Smooth muscle cell of the brain vasculature (primary cell): ENCODE measurements at regions not wholly inside any gene's neighbourhood (a gene's known extent, or its start where the extent isn't known, plus 50 kb on each side); places are given as distances from the start of the nearest gene placed in this dataset.

Source experiments
- DNase-seq: peaks from one replicate; pipeline ENCODE4 v3.0.0-alpha.2; 2012; ENCODE audit warnings: low read depth, low spot score

GRCh38 chr12:77352946-77353345 lies 287.6 kb upstream of the E2F7 start:
- DNase-seq = no peak

DNA sequence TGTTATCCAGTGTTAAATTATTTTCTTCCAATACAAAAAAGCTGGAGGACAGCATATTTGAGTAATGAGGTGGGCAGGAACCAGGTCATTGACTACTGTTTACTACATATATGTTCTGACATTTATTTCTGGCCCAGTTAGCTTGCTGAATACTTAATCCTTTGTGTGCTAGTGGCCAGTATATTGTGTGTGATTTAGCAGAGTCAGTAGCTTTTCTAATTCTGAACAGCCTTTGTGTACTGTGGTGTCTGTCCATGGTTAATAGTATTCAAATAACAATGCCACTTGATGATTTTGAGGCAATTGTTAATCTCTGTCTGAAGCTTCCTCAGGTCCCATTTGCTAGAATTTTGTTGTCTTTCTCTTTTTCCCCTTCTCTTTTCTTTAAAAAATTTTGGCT lies 286.5 kb upstream of the E2F7 start:
- no peak for DNase-seq

- DNase-seq = no peak
These were observed 284.5 kb upstream of the E2F7 start for GRCh38 chr12:77349689-77350370.

DNA sequence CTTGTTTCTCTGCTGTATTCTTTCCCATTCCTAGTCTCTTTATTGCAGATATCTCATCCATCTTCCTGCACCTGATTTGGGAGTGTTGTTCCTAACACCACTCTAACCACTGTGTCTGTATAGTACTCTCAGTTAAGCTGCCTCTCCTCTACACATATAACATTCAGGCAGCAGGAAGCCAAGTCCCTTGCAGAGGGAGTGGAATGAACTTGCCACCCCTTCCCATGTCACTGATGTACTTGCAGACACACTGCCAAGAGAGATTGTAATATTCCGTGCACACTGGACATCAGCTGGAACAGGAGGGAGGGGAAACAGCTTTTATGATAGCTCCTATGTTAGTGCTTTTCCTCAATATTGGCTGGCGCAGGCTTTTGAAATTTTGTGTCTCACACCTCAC lies 281.6 kb upstream of the E2F7 start:
- no peak for DNase-seq

DNA sequence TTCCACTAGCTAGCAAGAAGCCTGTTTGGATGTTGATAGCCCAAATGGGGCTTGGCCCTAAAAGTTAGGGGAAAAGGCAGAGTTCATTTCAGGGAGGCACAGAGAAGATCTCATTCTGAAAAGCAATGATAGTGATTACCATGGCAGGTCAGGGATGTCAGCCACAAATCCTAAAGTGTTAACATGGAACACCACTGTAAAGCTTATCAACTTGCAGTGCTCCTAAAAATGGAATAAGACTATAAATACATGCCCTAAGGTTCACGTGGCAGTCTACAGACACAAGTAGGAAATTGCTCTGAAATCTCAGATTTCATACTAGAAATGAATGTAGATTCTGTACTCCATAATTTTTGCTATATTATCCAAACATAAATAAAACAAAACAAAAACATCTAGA lies 280.0 kb upstream of the E2F7 start:
- DNase-seq = no peak

DNA sequence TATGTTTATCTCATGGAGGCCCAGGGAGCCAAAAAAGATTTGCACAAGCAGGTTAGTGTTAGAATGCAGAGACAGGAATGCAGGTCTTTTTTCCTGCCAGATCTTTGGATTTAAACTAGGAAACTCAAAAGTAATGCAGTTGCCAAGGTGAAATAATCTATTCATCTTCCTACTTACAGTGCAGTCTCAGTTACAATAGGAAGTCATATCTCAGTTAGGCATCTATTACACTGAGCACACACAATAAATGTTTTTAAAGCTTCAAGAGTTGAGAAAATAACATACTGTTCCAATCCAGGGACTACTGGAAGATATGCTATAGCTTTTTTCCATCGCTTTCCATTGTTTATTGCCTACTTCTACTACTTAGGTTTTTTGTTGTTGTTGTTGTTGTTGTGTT lies 279.3 kb upstream of the E2F7 start:
- DNase-seq = no peak

GRCh38 chr12:77343291-77343690 lies 277.9 kb upstream of the E2F7 start:
- no peak for DNase-seq

DNA sequence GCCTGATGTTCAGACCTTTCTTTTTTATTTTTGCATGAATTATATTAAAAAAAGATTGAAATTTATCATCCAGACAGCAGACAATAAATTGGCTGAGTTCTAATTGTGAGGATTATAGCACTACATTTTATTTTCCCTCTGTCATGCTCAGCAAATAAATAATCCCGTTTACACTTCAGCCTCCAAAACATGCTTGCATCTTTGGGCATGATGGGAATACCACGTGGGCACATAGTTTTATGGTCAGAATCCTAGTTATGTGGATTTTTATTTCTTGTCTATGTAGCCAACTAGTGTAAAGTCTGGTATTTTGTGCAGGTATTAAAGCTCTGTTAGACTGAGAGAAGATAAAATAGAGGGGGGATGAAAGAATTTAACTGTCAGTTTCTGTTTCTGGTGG lies 276.9 kb upstream of the E2F7 start:
- DNase-seq = no peak

GRCh38 chr12:77339610-77340009 lies 274.2 kb upstream of the E2F7 start:
- no peak for DNase-seq

GRCh38 chr12:77337362-77337761 lies 272.0 kb upstream of the E2F7 start:
- DNase-seq = no peak

- no peak for DNase-seq
These were observed 269.4 kb upstream of the E2F7 start for GRCh38 chr12:77334806-77335205.

- DNase-seq = no peak
These were observed 263.0 kb upstream of the E2F7 start for GRCh38 chr12:77328326-77328725.

- no peak for DNase-seq
These were observed 260.3 kb upstream of the E2F7 start for GRCh38 chr12:77325511-77326236.

GRCh38 chr12:77324763-77325468 lies 259.5 kb upstream of the E2F7 start:
- DNase-seq = no peak

DNA sequence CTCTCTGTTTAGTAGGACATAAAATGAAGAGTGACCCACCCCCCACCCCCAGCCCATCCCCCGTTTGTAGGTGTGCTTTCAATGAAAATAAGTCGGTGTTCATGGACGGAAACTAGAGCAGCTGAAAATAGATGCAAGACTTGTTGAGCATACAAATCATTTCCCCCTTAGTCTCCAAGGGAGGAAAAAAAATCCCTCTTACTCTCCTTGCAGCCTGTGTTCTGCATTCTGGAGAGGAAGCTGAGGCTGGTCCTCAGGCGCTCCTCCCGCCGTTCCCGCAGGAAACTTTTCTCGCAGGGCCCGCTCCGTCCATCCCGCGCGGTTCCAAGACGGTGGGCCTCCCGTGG lies 259.0 kb upstream of the E2F7 start:
- DNase-seq = no peak

DNA sequence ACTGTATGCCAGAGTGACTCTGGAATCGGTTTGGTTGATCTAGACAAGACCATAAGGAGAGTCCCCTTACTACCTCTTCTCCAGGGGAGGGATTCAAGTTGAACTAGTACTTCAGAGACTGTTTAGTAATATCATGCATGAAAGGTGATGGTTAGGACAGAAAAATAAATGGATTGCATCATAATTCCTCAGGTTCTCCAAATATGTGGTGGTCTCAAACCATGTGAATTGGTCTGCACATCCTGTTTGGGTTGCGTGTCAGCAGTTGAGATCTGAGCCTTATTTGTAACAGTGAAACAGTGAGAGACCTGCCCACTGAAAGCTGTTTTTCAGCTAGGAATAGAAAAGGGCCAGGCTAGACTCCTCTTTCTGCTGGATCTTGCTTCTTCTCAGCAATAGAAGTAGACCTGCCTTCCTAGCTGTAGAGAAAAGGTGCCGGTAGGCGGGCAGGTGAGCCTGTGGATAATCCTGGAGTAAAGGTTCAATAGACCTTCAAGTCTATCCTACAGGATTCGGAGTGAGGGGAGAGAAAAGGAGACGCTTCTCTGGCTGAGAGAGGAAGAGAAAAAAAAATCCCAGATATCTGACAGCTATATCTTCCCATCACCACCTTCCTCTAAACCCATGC lies 258.5 kb upstream of the E2F7 start:
- DNase-seq = no peak

DNA sequence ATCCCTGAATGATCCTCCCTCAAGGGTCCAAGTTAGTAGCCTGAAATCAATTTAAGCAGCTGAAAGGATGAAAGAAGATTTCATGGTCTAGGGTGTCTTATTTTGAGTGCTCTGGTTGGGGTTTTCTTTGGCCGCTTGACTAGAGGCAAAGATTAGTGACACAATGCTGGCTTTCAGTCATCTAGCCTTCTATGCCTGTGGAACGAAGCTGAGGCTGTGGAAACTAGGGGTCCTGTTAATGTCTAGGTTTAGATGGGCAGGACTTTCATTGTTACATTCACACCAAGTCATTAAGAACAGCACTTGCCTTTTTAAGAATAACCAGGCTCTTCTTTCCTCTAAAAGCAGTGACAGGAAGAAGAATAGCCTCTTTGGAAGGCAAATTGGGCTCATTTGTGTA lies 253.8 kb upstream of the E2F7 start:
- no peak for DNase-seq

GRCh38 chr12:77315407-77315806 lies 250.0 kb upstream of the E2F7 start:
- no peak for DNase-seq

GRCh38 chr12:77314378-77315052 lies 249.1 kb upstream of the E2F7 start:
- DNase-seq = no peak

- DNase-seq = no peak
These were observed 242.7 kb upstream of the E2F7 start for GRCh38 chr12:77308056-77308455.

GRCh38 chr12:77300811-77301210 lies 235.4 kb upstream of the E2F7 start:
- no peak for DNase-seq
